ENCODE measurements at regions not wholly inside any gene's neighbourhood (a gene's known extent, or its start where the extent isn't known, plus 50 kb on each side); places are given as distances from the start of the nearest gene placed in this dataset.

GRCh38 chr5:165423697-165424299 is 1918.4 kb downstream of the MAT2B start:
- TF ChIP-seq CTCF (IDR thresholded peaks at IDR 0.05; ENCODE audit: low read length) = no peak
- no peak for TF ChIP-seq EZH2 (IDR thresholded peaks at IDR 0.05; ENCODE audit: borderline replicate concordance, low read length)
